Fibroblast of pulmonary artery (primary cell): ENCODE measurements at regions not wholly inside any gene's neighbourhood (a gene's known extent, or its start where the extent isn't known, plus 50 kb on each side); places are given as distances from the start of the nearest gene placed in this dataset.

ENCODE experiments used
- DNase-seq: peaks from one replicate; pipeline ENCODE4 v3.0.0-alpha.2; 2010; ENCODE audit warnings: low read depth
- H3K4me3 ChIP-seq: replicated peaks from 2 replicates; pipeline ENCODE4 v1.5.1; 2011; ENCODE audit warnings: low read depth, mild to moderate bottlenecking, control low read depth, low read length, moderate library complexity
- TF ChIP-seq, protein P1 (sequence below): IDR thresholded peaks from 2 replicates; pipeline ENCODE4 v1.5.1; 2011; ENCODE audit warnings: mild to moderate bottlenecking, control low read depth, low read length, inconsistent platforms; ENCODE audit errors: missing control alignments

DNA sequence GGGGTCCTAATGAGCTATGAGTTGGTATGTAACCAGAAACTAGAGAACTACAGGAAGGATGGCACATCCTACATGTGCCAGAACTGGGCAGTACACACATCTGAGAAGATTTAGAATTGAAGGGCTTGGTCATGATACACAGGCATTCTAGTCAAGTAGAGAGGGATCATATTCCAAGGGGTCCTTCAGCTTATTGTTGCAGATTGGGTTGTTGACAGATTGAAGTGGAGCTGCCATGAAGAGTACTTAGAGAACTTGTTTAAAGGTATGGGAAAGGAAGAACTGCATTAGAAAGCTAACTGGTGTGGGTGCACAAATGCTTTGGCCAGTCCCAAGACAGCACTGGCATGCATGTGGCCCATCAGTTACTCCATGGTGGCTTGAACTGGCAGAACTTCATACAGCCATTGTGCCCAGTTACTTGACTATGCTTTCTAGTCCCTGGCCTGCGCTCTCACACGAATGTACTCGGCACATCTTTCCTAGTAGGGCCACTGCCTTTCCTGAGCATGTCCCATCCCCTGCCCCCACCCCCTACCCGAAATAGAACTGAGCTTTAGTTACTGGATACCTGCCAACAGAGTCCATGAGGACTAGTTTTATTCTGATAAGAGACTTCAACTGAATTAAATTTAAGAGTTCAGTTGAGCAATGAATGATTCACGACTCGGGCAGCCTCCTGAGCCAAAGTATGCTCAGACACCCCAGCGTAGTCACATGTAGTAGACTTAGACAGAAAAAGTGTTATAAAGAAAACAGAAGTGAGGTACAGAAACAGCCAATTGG, 64.0 kb downstream of the CCNG2 start:
- H3K4me3 ChIP-seq, result no peak overlapping the region
- DNase-seq, result peak; percentile 86
- TF ChIP-seq, protein P1, sequence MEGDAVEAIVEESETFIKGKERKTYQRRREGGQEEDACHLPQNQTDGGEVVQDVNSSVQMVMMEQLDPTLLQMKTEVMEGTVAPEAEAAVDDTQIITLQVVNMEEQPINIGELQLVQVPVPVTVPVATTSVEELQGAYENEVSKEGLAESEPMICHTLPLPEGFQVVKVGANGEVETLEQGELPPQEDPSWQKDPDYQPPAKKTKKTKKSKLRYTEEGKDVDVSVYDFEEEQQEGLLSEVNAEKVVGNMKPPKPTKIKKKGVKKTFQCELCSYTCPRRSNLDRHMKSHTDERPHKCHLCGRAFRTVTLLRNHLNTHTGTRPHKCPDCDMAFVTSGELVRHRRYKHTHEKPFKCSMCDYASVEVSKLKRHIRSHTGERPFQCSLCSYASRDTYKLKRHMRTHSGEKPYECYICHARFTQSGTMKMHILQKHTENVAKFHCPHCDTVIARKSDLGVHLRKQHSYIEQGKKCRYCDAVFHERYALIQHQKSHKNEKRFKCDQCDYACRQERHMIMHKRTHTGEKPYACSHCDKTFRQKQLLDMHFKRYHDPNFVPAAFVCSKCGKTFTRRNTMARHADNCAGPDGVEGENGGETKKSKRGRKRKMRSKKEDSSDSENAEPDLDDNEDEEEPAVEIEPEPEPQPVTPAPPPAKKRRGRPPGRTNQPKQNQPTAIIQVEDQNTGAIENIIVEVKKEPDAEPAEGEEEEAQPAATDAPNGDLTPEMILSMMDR, result no peak

DNA sequence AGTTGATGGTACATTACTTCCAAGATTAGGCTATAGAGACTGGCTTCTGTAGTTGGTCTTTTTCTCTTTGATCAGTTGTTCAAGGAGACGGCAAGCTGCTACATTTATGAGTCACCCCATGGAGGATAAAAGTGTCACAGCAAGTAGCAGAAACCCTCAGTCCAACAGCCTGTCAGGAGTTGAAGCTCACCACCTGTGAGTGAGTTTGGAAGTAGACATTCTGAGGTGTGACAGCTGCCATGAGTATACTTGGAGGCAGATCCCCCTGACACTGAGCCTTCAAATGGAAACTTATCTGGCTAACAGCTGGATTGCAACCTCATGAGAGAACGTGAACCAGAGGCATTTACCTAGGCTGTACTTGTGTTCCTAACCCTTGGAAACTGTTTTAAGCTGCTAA, 68.0 kb downstream of the CCNG2 start:
- no peak for DNase-seq
- TF ChIP-seq, protein P1, result no peak
- no peak overlapping the region for H3K4me3 ChIP-seq

DNA sequence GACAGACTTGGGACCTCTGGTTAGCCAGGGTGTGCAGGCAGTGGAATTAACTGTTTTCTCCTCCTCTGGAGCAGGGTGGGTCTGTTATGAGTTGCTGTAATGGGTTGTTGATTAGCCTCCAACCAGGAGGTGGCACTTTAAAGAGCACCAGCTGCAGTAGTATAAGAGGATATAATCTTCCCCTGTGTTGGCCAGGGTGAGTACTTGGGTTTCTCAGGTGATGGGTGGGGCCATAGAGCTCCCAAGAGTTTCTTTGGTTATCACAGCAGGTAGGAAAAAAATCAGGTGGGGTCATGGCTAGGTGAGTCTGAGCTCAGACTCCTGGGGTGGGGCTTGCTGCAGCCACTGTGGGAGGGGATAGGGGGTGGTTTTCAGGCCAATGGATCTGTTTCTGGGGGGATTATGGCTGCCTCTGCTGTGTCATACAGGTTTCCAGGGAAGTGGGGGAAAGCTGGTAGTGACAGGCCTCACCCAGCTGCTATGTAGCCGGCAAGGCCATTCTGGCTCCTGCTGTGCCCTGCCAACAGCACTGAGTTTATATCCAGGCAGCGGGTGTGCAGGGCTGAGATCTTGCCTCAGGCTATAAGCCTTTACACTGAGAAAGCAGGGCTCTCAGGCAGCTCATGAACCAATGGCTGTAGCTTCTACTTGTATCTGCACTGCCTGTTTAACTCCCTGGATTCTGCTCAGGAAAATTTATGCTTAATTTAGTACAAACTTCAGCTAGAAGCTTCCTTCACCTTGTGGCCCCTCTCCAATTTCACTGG, 70.1 kb downstream of the CCNG2 start:
- DNase-seq, result no peak
- TF ChIP-seq, protein P1, result no peak

DNA sequence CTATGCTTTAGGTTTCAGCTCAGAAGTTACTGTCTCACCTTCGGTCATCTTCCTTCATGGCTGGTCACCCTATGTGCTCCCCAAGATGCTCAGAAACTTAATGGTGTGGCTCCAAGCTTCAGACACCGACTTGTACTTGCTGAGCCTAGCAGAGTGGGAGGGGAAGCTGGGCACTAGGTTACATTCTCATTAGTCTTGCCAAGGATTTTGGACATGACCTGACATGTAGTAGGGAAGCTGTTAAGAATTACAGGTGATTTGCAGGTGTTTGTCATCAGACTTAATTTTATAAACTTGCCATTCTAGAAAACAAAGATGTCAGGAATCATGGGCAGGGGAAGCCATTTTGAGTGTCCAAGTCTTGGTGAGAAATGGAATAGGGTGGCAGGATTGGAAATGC, 72.4 kb downstream of the CCNG2 start:
- no peak for DNase-seq
- TF ChIP-seq, protein P1, result no peak
- no peak overlapping the region for H3K4me3 ChIP-seq

More for the DNA sequence above, 70.1 kb downstream of the CCNG2 start:
- H3K4me3 ChIP-seq, result no peak overlapping the region

DNA sequence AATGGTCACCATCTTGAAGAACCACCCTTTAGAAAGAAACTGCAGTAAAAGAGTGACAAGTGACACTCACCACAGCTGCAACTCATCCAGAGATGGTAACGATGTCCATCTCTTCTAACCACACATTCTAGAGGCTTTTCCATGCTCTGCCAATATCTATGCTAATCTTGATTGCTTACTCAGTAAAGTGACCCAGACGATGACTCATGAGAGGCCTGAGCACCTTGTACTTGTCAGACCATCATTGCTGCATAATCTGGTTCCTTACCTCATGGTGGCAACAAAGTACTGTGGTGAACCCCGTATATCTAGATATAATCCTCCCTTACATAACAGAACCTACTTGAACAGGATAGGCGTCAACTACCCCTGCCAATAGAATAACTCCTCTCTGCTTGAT, 75.6 kb downstream of the CCNG2 start:
- H3K4me3 ChIP-seq, result no peak overlapping the region
- TF ChIP-seq, protein P1, result no peak
- no peak for DNase-seq

DNA sequence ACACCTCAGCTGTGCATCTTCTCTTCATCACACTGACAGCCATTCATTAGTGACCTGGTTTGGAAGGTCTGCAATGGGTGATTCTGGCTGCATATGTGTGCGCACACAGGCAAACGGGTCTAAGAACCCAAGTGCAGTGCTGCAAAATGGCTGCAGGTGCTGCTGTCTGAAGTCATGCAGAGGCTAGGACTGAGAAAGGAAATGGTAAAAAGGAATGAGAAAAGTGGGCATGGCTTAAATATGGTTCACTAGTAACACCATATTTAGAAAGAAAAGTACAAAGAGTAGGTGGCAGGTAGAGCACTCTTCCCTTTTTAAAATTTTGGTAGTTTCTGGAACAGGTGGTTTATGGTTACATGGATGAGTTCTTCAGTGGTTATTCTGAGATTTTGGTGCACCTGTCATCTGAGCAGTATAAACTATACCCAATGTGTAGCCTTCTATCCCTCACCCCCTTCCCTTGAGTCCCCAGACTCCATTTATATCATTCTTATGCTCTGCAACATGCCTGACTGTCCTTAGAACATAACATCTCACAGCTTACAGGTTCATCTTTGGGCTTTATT, 78.4 kb downstream of the CCNG2 start:
- DNase-seq, result no peak
- TF ChIP-seq, protein P1, result no peak
- no peak overlapping the region for H3K4me3 ChIP-seq
